Caco-2 (cell line): ENCODE measurements at regions not wholly inside any gene's neighbourhood (a gene's known extent, or its start where the extent isn't known, plus 50 kb on each side); places are given as distances from the start of the nearest gene placed in this dataset.
"Not testable (repeated sequence)": the region's sequence is repeated elsewhere in the genome, so short reads cannot be mapped to it uniquely, and the experiment has no call there.

Experiments
- BruUV-seq: library from RNA; stranded (reverse); fragments of 400-500 nt; replicated peaks from 2 replicates; lab custom pipeline; 2021; lab: Mats Ljungman, UMichigan
- CTCF ChIA-PET: fragments of 300-600 bp; sonication (Branson Sonifier 250); formaldehyde crosslinking; loops from one replicate; lab custom pipeline; 2022; ENCODE audit warnings: antibody characterized with exemption; lab: Charles Lee
- POLR2A ChIA-PET: fragments of 300-600 bp; sonication (Branson Sonifier 250); formaldehyde crosslinking; loops from one replicate; lab custom pipeline; 2022; ENCODE audit warnings: antibody characterized with exemption; lab: Charles Lee
- DNase-seq, 2 experiments: peaks; one replicate each; pipeline versions ENCODE4 v3.0.0 to v3.0.0-alpha.2; 2020 to 2022
- H3K27me3 ChIP-seq: replicated peaks from 2 replicates; pipeline ENCODE4 v1.6.0; 2011; ENCODE audit warnings: low read length; ENCODE audit not compliant: control insufficient read depth, insufficient read depth
- H3K36me3 ChIP-seq: 2 replicates; pipeline ENCODE4 v1.5.1; 2011; ENCODE audit warnings: low read length; ENCODE audit not compliant: control insufficient read depth, insufficient read depth
- H3K4me1 ChIP-seq: fragments of 250-450 bp; sonication (Bioruptor Pico); 2 replicates; pipeline ENCODE4 v1.5.1; 2020; ENCODE audit warnings: mild to moderate bottlenecking
- H3K4me3 ChIP-seq: 2 replicates; pipeline ENCODE4 v1.5.1; 2011; ENCODE audit warnings: low read depth, mild to moderate bottlenecking, control low read depth, low read length
- H3K9me3 ChIP-seq: fragments of 250-450 bp; sonication (Bioruptor Pico); 2 replicates; pipeline ENCODE4 v1.5.1; 2020; ENCODE audit warnings: mild to moderate bottlenecking, moderate library complexity
- H3K27ac Mint-ChIP-seq: one replicate; pipeline ENCODE4 v1.8.0; 2022; ENCODE audit warnings: mixed read lengths; ENCODE audit not compliant: unreplicated experiment
- H3K27me3 Mint-ChIP-seq: one replicate; pipeline ENCODE4 v1.8.0; 2022; ENCODE audit warnings: mixed read lengths; ENCODE audit not compliant: insufficient read depth, unreplicated experiment
- H3K36me3 Mint-ChIP-seq: one replicate; pipeline ENCODE4 v1.8.0; 2022; ENCODE audit warnings: mild to moderate bottlenecking, mixed read lengths; ENCODE audit not compliant: insufficient read depth, unreplicated experiment
- H3K4me1 Mint-ChIP-seq: one replicate; pipeline ENCODE4 v1.8.0; 2022; ENCODE audit warnings: low read depth, mixed read lengths; ENCODE audit not compliant: unreplicated experiment
- H3K4me3 Mint-ChIP-seq: one replicate; pipeline ENCODE4 v1.8.0; 2022; ENCODE audit warnings: mild to moderate bottlenecking, moderate library complexity, mixed read lengths; ENCODE audit not compliant: unreplicated experiment
- H3K9me3 Mint-ChIP-seq: one replicate; pipeline ENCODE4 v1.8.0; 2022; ENCODE audit warnings: mixed read lengths; ENCODE audit not compliant: unreplicated experiment
- intact Hi-C: fragments of 100-400 bp; cut with micrococcal nuclease; formaldehyde crosslinking; loops from one replicate; pipeline ENCODE4 v1.10.0; 2022; ENCODE audit not compliant: unreplicated experiment
- TF ChIP-seq, protein P1 (sequence below), 2 experiments: fragments of 200-600 bp in 1 of 2; IDR thresholded peaks; 1 replicate in 1 of 2; 2 replicates in 1 of 2; pipeline versions ENCODE4 v1.5.1 to v1.8.0; 2011 to 2022; ENCODE audit warnings: antibody characterized with exemption in 1 of 2, control low read depth in 1 of 2, inconsistent platforms in 1 of 2, low read depth in 1 of 2, low read length in 1 of 2, mild to moderate bottlenecking in 1 of 2, moderate library complexity in 1 of 2; ENCODE audit not compliant: insufficient read depth in 1 of 2, severe bottlenecking in 1 of 2, unreplicated experiment in 1 of 2

DNA sequence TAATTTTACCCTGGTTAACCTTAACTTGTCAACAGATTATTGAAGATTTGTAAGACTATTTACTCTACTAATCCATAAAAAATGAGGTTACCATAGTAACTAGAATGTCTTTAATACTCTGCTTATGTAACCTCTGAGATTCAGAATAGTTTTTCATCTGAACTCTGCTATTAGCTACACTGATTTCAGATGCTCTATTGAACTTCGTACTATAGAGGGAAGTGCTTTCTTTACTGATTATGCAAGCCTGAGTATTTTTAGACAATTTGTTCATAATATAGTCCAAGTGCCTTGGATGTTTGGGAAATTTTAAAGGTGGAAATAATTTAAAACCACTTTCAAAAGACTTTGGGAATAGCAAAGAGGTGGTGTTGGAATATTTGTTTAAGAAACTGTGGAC, 107.9 kb upstream of the GBE1 start:
- CTCF ChIA-PET: no interaction called here
- no peaks in the 10 kb centered on the region for H3K9me3 Mint-ChIP-seq
- DNase-seq: no peak
- POLR2A ChIA-PET: no interaction called here
- BruUV-seq: no TSS peak
- TF ChIP-seq, protein P1, sequence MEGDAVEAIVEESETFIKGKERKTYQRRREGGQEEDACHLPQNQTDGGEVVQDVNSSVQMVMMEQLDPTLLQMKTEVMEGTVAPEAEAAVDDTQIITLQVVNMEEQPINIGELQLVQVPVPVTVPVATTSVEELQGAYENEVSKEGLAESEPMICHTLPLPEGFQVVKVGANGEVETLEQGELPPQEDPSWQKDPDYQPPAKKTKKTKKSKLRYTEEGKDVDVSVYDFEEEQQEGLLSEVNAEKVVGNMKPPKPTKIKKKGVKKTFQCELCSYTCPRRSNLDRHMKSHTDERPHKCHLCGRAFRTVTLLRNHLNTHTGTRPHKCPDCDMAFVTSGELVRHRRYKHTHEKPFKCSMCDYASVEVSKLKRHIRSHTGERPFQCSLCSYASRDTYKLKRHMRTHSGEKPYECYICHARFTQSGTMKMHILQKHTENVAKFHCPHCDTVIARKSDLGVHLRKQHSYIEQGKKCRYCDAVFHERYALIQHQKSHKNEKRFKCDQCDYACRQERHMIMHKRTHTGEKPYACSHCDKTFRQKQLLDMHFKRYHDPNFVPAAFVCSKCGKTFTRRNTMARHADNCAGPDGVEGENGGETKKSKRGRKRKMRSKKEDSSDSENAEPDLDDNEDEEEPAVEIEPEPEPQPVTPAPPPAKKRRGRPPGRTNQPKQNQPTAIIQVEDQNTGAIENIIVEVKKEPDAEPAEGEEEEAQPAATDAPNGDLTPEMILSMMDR (IDR thresholded peaks at IDR 0.05; ENCODE audit: insufficient read depth in 1 of 2, low read depth in 1 of 2, low read length in 1 of 2, severe bottlenecking in 1 of 2, unreplicated experiment in 1 of 2): no peak
- intact Hi-C loops: no loop called here
- H3K36me3 Mint-ChIP-seq: no peaks in the 10 kb centered on the region
- H3K4me3 Mint-ChIP-seq: no peak overlapping the region
- Histone ChIP-seq H3K9me3 (no peaks in the 10 kb centered on the region), H3K36me3 (no peaks in the 10 kb centered on the region), H3K4me3 (no peak overlapping the region), H3K27me3 (no peaks in the 10 kb centered on the region), H3K4me1 (no peaks in the 10 kb centered on the region)
- peaks cover 15% of the 10 kb centered on the region for H3K27me3 Mint-ChIP-seq
- H3K4me1 Mint-ChIP-seq: no peaks in the 10 kb centered on the region
- H3K27ac Mint-ChIP-seq: no peak overlapping the region

DNA sequence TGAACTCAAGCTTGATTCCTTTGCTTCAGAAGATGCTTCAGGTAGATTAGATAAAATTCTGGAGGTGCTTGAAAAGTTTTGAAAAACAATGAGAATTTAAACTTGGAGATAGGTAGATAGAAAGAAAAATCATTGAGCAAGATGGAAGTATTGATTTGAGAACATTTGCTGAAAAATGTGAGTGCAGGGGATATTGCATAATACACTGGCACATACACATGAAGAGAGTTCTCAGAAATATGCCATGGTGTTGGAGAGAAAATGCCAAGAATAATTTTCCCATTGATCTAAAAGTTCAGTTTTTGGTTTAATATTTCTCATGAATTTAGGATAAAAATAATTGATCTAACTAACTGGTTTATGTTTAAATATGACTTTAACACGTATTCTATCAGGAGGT, 107.2 kb upstream of the GBE1 start:
- no peak overlapping the region for H3K4me3 ChIP-seq
- no peaks in the 10 kb centered on the region for H3K36me3 ChIP-seq
- Mint-ChIP-seq H3K36me3 (no peaks in the 10 kb centered on the region), H3K27ac (no peak overlapping the region), H3K4me3 (no peak overlapping the region), H3K9me3 (no peaks in the 10 kb centered on the region), H3K27me3 (peaks cover 15% of the 10 kb centered on the region), H3K4me1 (no peaks in the 10 kb centered on the region)
- TF ChIP-seq, protein P1 (IDR thresholded peaks at IDR 0.05; ENCODE audit: insufficient read depth in 1 of 2, low read depth in 1 of 2, low read length in 1 of 2, severe bottlenecking in 1 of 2, unreplicated experiment in 1 of 2): no peak
- ChIA-PET CTCF (no interaction called here), POLR2A (no interaction called here)
- intact Hi-C loops: no loop called here
- BruUV-seq: no TSS peak
- no peaks in the 10 kb centered on the region for H3K27me3 ChIP-seq
- no peaks in the 10 kb centered on the region for H3K4me1 ChIP-seq
- no peak for DNase-seq
- H3K9me3 ChIP-seq: no peaks in the 10 kb centered on the region

DNA sequence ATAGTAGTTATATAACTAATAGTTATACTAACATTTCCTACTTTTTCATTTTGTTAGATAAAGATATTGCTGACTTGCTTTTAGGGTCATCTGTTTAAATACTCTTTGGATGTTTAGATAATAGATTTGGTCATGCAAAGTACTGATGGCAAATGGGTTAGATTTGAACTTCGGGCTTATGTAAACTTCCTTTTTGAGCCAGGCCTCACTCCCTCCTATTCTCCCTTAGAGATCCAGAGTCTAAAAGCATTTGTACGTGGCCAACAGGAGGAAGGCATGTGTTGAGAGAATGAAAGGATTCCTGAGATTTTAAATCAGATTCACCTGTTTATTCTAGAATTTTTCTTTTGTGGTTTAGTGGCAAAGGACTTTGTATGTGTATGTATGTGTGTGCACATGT, 106.4 kb upstream of the GBE1 start:
- Mint-ChIP-seq H3K4me1 (no peaks in the 10 kb centered on the region), H3K36me3 (no peaks in the 10 kb centered on the region), H3K27me3 (peaks cover 15% of the 10 kb centered on the region), H3K9me3 (no peaks in the 10 kb centered on the region), H3K4me3 (no peak overlapping the region), H3K27ac (no peak overlapping the region)
- TF ChIP-seq, protein P1 (IDR thresholded peaks at IDR 0.05; ENCODE audit: insufficient read depth in 1 of 2, low read depth in 1 of 2, low read length in 1 of 2, severe bottlenecking in 1 of 2, unreplicated experiment in 1 of 2): no peak
- no peaks in the 10 kb centered on the region for H3K36me3 ChIP-seq
- no peak overlapping the region for H3K4me3 ChIP-seq
- CTCF ChIA-PET: no interaction called here
- no peaks in the 10 kb centered on the region for H3K9me3 ChIP-seq
- DNase-seq: no peak
- intact Hi-C loops: no loop called here
- POLR2A ChIA-PET: no interaction called here
- H3K4me1 ChIP-seq: no peaks in the 10 kb centered on the region
- H3K27me3 ChIP-seq: no peaks in the 10 kb centered on the region
- no TSS peak for BruUV-seq

DNA sequence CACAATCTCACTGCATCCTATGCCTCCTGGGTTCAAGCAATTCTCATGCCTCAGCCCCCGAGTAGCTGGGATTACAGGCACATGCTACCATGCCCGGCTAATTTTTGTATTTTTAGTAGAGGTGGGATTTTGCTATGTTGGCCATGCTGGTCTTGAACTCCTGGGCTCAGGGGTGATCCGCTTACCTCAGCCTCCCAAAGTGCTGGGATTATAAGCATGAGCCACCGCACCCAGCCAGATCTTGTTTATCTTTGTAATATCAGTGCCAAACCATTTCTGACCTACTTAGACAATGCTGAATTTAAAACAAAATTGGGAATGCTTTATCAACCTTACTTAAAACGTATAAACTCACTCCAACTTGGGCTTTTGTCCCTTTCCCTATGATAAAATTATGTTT, 103.7 kb upstream of the GBE1 start:
- H3K4me3 ChIP-seq, H3K4me3 Mint-ChIP-seq, H3K4me1 Mint-ChIP-seq, H3K9me3 Mint-ChIP-seq, H3K36me3 Mint-ChIP-seq, H3K27ac Mint-ChIP-seq, DNase-seq, H3K4me1 ChIP-seq, H3K27me3 ChIP-seq, H3K9me3 ChIP-seq, BruUV-seq, CTCF ChIA-PET, POLR2A ChIA-PET, H3K36me3 ChIP-seq, intact Hi-C loops: not testable (repeated sequence)
- peaks cover 16% of the 10 kb centered on the region for H3K27me3 Mint-ChIP-seq
